CD4-positive, alpha-beta T cell treated with Interferon gamma for 1 hour (primary cell): ENCODE measurements at regions not wholly inside any gene's neighbourhood (a gene's known extent, or its start where the extent isn't known, plus 50 kb on each side); places are given as distances from the start of the nearest gene placed in this dataset.
"Not testable (repeated sequence)": the region's sequence is repeated elsewhere in the genome, so short reads cannot be mapped to it uniquely, and the experiment has no call there.

ENCODE experiments used
- DNase-seq: peaks from one replicate; pipeline ENCODE4 v3.0.0-alpha.2; 2020

DNA sequence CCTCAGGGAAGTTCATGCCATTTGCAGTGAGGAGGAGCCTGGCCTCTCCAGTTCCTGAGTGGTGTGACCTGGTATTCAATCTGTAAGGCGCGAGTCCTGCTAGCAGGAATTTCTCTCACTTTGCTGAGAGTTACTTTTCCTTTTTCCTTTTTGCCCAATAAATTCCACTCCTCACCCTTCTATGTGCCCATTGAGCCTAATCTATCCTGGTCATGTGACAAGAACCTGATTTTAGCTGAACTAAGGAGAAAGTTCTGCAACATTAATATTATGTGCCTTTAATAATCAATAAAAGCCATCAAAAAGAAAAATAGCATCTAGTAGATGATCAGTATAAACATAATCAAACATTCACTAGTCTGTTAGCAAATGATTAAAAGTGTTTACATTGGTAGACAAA is 136.1 kb upstream of the POGK start:
- DNase-seq: no peak

- no peak for DNase-seq
Observed at GRCh38 chr1:166703726-166704462, 135.4 kb upstream of the POGK start.

- DNase-seq: no peak
Observed at GRCh38 chr1:166705376-166706289, 133.6 kb upstream of the POGK start.

GRCh38 chr1:166716620-166717019 is 122.7 kb upstream of the POGK start:
- no peak for DNase-seq

DNA sequence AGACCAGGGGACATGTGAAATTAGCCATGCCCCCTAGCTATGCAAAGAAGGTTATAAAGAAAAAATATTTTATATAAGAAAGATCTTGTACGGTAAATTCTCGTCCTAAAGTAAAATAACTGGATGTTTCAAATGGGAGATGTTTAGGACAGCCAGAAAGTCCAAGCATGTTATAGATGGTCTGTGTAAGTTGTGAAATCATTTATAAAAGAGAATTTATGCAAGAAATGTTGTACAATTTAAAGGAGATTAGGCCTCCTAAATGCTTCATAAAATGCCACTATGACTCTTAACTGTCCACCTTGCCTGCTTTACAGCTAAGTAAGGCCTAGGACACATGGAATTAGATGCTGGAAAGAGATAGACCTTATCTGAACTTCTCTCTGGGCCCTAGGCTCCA is 118.1 kb upstream of the POGK start:
- DNase-seq: no peak

DNA sequence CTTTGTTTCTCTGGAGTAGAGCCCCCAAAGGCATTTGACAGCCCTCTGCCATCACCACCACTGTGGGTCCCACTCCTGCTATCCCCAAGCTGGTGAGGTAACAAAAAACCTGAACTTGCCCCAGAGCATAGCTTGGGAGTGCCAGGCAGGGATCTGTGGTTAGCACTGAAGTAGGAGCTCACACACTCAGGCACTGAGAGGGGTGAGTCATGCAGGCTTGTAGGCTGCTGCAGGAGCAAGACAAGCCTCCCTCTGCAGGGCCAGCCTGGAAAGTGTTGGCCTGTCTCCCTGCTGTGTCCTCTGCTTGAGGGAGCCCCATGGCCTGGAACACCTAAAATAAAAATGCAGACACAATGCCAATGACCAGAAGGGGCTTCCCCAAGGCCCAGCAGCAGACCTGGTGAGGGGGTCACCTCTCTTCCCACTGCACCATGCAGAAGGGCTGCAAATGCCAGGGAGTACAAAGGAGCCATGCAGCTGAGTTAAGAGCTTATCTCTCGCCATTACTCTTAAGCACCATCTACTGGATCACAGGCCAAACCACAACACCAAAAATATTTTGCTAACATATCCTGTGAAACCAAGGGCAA is 108.9 kb upstream of the POGK start:
- no peak for DNase-seq

- no peak for DNase-seq
Observed at GRCh38 chr1:166738140-166738539, 101.1 kb upstream of the POGK start.

GRCh38 chr1:166738873-166739272 is 100.4 kb upstream of the POGK start:
- no peak for DNase-seq

DNA sequence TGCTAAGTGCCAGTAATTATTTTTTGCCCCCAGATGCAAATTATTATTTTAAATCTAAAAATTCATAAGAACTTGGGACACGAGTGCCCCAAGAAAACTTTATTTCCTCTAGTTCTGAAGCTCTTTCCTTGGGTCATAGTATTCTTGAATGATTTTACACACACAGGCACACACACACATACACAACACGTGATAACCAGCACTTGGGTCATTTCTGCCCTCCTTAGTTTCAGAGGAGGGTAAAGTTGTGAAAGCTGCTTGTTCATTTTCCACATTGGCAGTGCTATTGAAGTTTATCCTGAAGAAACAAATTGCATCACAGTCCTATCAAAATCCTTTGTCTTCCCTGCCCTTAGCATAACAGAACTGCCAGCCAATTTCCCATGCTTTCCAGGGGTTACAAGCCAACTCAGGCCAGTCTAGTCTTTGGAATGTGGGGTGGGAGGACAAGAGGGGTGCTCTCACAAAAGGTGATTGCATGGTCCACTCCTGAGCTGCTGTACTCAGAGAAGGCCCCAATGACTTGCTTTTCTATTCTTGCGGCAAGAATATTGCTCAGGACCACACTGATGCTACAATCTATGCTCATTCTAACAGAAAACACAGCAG is 98.5 kb upstream of the POGK start:
- DNase-seq: no peak

DNA sequence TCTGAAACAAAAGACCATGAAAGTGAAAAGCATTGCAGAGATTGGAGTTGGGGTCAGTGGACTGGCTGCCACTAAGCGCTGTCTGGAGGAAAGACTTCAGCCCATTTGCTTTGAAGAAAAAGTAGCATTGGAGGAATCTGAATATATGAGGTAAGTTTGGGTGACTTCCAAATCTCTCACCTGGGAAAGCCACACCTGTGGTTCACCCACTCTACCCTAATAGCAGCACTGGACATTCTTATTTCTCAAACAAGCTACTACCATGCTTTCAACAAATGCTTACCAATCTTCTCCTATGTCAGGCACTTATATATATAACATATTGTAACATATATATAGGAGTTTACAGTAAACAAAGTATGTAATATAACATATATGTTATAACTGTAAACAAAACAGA is 76.0 kb upstream of the POGK start:
- DNase-seq: no peak

- no peak for DNase-seq
Observed at GRCh38 chr1:166766942-166767341, 72.3 kb upstream of the POGK start.

- not testable (repeated sequence) for DNase-seq
Observed at GRCh38 chr1:166784646-166785045, 54.6 kb upstream of the POGK start.

DNA sequence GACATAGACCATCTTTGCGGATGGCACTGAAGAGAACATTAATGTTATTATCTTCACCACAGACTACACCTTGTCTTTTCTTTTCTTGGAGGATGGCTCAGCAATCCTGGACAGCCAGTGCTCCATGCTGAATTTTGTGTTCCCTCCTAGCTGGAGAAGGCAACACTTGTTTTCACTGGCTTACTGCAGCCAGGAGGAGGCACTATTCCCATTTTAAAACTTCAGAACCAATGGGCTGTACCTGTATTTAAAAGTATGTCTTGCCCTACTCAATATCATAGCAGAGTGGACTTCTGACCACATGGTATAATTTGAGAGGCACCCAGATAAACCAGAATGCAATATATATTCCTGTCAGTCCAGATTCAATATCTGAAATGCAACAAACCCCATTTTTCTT is 53.3 kb upstream of the POGK start:
- no peak for DNase-seq

DNA sequence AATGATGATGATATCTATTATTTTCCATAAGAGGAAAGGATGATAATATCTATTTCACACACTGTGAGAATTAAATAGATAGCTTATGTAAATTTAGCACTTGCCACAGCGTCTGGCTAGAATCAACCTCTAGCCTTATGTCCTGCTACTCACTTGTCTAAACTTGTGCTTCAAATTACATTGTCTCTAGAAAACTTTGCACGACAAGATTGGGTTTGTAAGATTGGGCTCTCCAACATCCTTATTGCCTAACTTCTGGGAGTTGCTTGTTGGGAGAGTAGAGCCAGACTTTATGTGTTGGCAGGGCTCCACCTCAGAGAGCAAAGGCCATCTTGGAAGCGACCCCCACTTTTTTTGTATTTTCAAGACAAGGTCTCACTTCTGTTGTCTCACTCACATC is 50.0 kb upstream of the POGK start:
- no peak for DNase-seq
